ENCODE measurements at regions not wholly inside any gene's neighbourhood (a gene's known extent, or its start where the extent isn't known, plus 50 kb on each side); places are given as distances from the start of the nearest gene placed in this dataset.

- no peak for TF ChIP-seq CTCF (IDR thresholded peaks at IDR 0.05)
- no peak for TF ChIP-seq POLR2A (IDR thresholded peaks at IDR 0.05)
- no peak for TF ChIP-seq POLR2AphosphoS5 (IDR thresholded peaks at IDR 0.05)
Observed at GRCh38 chr11:116079580-116079979, 575.4 kb upstream of the CADM1 start.
